Osteoblast (primary cell): ENCODE measurements at regions not wholly inside any gene's neighbourhood (a gene's known extent, or its start where the extent isn't known, plus 50 kb on each side); places are given as distances from the start of the nearest gene placed in this dataset.
"Not testable (repeated sequence)": the region's sequence is repeated elsewhere in the genome, so short reads cannot be mapped to it uniquely, and the experiment has no call there.

Experiments used
- DNase-seq: peaks from one replicate; pipeline ENCODE4 v3.0.0; 2011; ENCODE audit warnings: low spot score, mixed read lengths; ENCODE audit not compliant: insufficient read length; ENCODE audit errors: missing footprints
- H2AFZ ChIP-seq: 2 replicates; pipeline ENCODE4 v1.6.0; 2011; ENCODE audit warnings: mild to moderate bottlenecking, low read length
- H3K27ac ChIP-seq: 2 replicates; pipeline ENCODE4 v1.5.1; 2011; ENCODE audit warnings: mild to moderate bottlenecking, low read depth, low read length, moderate library complexity
- H3K27me3 ChIP-seq: 2 replicates; pipeline ENCODE4 v1.6.0; 2012; ENCODE audit warnings: mild to moderate bottlenecking, control low read depth, inconsistent platforms, low read length, moderate library complexity; ENCODE audit not compliant: insufficient read depth
- H3K36me3 ChIP-seq: 2 replicates; pipeline ENCODE4 v1.5.1; 2011; ENCODE audit warnings: mild to moderate bottlenecking, low read length, control low read depth, moderate library complexity; ENCODE audit not compliant: insufficient read depth
- H3K4me1 ChIP-seq: 2 replicates; pipeline ENCODE4 v1.5.1; 2011; ENCODE audit warnings: mild to moderate bottlenecking, low read length, control low read depth, moderate library complexity; ENCODE audit not compliant: insufficient read depth
- H3K4me2 ChIP-seq: 2 replicates; pipeline ENCODE4 v1.6.0; 2011; ENCODE audit warnings: mild to moderate bottlenecking, low read length; ENCODE audit not compliant: insufficient read depth
- H3K4me3 ChIP-seq: fragments of 200-600 bp; sonication (generic); 3 replicates; pipeline ENCODE4 v1.5.1; 2012; ENCODE audit warnings: mild to moderate bottlenecking, low read length, inconsistent platforms; ENCODE audit not compliant: insufficient read depth
- H3K79me2 ChIP-seq: 2 replicates; pipeline ENCODE4 v1.6.0; 2012; ENCODE audit warnings: mild to moderate bottlenecking, low read length, control low read depth, inconsistent platforms; ENCODE audit not compliant: insufficient read depth
- H3K9me3 ChIP-seq: 2 replicates; pipeline ENCODE4 v1.5.1; 2011; ENCODE audit warnings: low read depth, low read length, control low read depth
- H4K20me1 ChIP-seq: 2 replicates; pipeline ENCODE4 v1.6.0; 2012; ENCODE audit warnings: mild to moderate bottlenecking, low read length, control low read depth; ENCODE audit not compliant: insufficient read depth
- TF ChIP-seq, protein P1 (sequence below): IDR thresholded peaks from 2 replicates; pipeline ENCODE4 v1.5.1; 2011; ENCODE audit warnings: mild to moderate bottlenecking, low read depth, low read length, moderate library complexity; ENCODE audit errors: extremely low read depth

GRCh38 chr3:166522017-166522416 lies 684.8 kb upstream of the BCHE start:
- TF ChIP-seq, protein P1, sequence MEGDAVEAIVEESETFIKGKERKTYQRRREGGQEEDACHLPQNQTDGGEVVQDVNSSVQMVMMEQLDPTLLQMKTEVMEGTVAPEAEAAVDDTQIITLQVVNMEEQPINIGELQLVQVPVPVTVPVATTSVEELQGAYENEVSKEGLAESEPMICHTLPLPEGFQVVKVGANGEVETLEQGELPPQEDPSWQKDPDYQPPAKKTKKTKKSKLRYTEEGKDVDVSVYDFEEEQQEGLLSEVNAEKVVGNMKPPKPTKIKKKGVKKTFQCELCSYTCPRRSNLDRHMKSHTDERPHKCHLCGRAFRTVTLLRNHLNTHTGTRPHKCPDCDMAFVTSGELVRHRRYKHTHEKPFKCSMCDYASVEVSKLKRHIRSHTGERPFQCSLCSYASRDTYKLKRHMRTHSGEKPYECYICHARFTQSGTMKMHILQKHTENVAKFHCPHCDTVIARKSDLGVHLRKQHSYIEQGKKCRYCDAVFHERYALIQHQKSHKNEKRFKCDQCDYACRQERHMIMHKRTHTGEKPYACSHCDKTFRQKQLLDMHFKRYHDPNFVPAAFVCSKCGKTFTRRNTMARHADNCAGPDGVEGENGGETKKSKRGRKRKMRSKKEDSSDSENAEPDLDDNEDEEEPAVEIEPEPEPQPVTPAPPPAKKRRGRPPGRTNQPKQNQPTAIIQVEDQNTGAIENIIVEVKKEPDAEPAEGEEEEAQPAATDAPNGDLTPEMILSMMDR = no peak
- no peaks in the 10 kb centered on the region for H3K36me3 ChIP-seq
- H3K9me3 ChIP-seq = no peaks in the 10 kb centered on the region
- no peaks in the 10 kb centered on the region for H3K4me1 ChIP-seq
- H2AFZ ChIP-seq = no peak overlapping the region
- no peaks in the 10 kb centered on the region for H3K27me3 ChIP-seq
- no peaks in the 10 kb centered on the region for H4K20me1 ChIP-seq
- H3K79me2 ChIP-seq = no peaks in the 10 kb centered on the region
- H3K27ac ChIP-seq = no peak overlapping the region
- no peak for DNase-seq
- H3K4me2 ChIP-seq = no peak overlapping the region
- no peak overlapping the region for H3K4me3 ChIP-seq

- DNase-seq = no peak
These were observed 682.2 kb upstream of the BCHE start for GRCh38 chr3:166519443-166519842.

GRCh38 chr3:166518040-166518439 lies 680.8 kb upstream of the BCHE start:
- Histone ChIP-seq H3K9me3 (no peaks in the 10 kb centered on the region), H2AFZ (no peak overlapping the region), H3K27me3 (no peaks in the 10 kb centered on the region), H3K4me3 (no peak overlapping the region), H3K4me2 (no peak overlapping the region), H3K79me2 (no peaks in the 10 kb centered on the region), H3K36me3 (no peaks in the 10 kb centered on the region), H3K27ac (no peak overlapping the region), H4K20me1 (no peaks in the 10 kb centered on the region), H3K4me1 (no peaks in the 10 kb centered on the region)
- TF ChIP-seq, protein P1 = no peak
- DNase-seq = no peak

More at GRCh38 chr3:166519443-166519842, 682.2 kb upstream of the BCHE start:
- Histone ChIP-seq H4K20me1 (no peaks in the 10 kb centered on the region), H3K4me3 (no peak overlapping the region), H3K27me3 (no peaks in the 10 kb centered on the region), H3K79me2 (no peaks in the 10 kb centered on the region), H3K4me1 (no peaks in the 10 kb centered on the region), H3K4me2 (no peak overlapping the region), H3K36me3 (no peaks in the 10 kb centered on the region), H3K27ac (no peak overlapping the region), H3K9me3 (no peaks in the 10 kb centered on the region), H2AFZ (no peak overlapping the region)
- TF ChIP-seq, protein P1 = no peak

DNA sequence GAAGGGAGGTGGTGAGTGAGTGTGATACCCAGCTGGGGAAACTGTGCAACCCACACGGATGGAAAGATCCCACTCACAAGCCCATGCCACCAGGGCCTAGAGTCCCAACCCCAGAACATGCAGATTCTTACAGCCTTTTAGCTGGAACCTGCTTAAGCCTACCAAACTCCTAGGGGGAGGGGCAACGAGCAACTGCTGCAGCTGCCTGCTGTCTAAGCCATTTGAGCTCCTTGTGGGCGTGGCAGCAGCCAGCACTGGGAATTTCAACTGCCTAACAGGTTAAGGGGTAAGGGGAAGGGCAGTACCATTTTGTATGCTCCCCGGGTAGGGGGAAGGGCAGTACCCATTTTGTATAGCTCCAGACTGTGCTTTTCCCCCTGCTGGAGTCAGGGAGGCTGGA lies 673.2 kb upstream of the BCHE start:
- Histone ChIP-seq H3K9me3 (peaks cover 5% of the 10 kb centered on the region), H3K36me3 (no peaks in the 10 kb centered on the region), H3K79me2 (no peaks in the 10 kb centered on the region), H3K4me3 (no peak overlapping the region), H2AFZ (no peak overlapping the region), H3K27me3 (no peaks in the 10 kb centered on the region), H3K4me2 (no peak overlapping the region), H3K27ac (no peak overlapping the region), H4K20me1 (no peaks in the 10 kb centered on the region), H3K4me1 (no peaks in the 10 kb centered on the region)
- no peak for DNase-seq
- TF ChIP-seq, protein P1 = no peak

GRCh38 chr3:166500420-166500819 lies 663.2 kb upstream of the BCHE start:
- not testable (repeated sequence) for H3K36me3 ChIP-seq, H3K4me3 ChIP-seq, H2AFZ ChIP-seq, H3K27me3 ChIP-seq, H3K79me2 ChIP-seq, H3K27ac ChIP-seq, DNase-seq, H3K4me2 ChIP-seq, H3K9me3 ChIP-seq, H4K20me1 ChIP-seq, H3K4me1 ChIP-seq
